ENCODE measurements at regions not wholly inside any gene's neighbourhood (a gene's known extent, or its start where the extent isn't known, plus 50 kb on each side); places are given as distances from the start of the nearest gene placed in this dataset.

DNA sequence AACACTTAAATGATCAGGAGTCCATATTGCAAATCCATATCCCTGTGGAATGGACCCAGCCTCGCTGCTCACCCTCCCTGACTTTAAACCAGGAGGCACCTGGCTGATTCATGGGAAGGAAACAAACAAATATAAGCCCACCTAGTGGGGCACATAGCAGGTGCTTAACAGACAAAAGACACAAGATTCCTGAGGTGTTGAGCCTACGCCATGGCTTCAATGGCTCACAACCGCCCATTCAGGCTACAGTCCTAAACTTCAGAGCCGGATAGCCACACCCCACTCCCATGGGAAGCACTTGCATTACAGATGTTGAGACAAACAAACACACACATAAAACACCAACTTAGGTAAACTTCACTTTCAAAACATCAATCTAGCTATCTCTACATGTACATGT lies 359.9 kb downstream of the ICE1 start:
- TF ChIP-seq CTCF (IDR thresholded peaks at IDR 0.05) (no peak), POLR2A (IDR thresholded peaks at IDR 0.05) (no peak)
